HepG2 (cell line): ENCODE measurements at regions not wholly inside any gene's neighbourhood (a gene's known extent, or its start where the extent isn't known, plus 50 kb on each side); places are given as distances from the start of the nearest gene placed in this dataset.

Experiments
- ATAC-seq: fragments of 200-7000 bp; cut with Tn5 transposase; 3 replicates; pipeline ENCODE4 v1.9.1; 2020; ENCODE audit warnings: mild to moderate bottlenecking, moderate library complexity
- BruUV-seq: library from RNA; stranded (reverse); fragments of 400-500 nt; replicated peaks from 2 replicates; lab custom pipeline; 2021; lab: Mats Ljungman, UMichigan
- CTCF ChIA-PET: fragments of 300-600 bp; formaldehyde crosslinking; extraction: SDS; loops from one replicate; lab custom pipeline; 2021; ENCODE audit warnings: low total read pairs, inconsistent platforms, low intra/inter-chr PET ratio; lab: Yijun Ruan, JAX
- POLR2A ChIA-PET: fragments of 350-600 bp; sonication (Branson Sonifier 250); formaldehyde crosslinking; loops from one replicate; lab custom pipeline; 2020; ENCODE audit warnings: antibody characterized with exemption, inconsistent platforms; lab: Yijun Ruan, JAX
- DNase-seq: peaks from one replicate; pipeline ENCODE4 v3.0.0-alpha.2; 2015; ENCODE audit warnings: low spot score
- FAIRE-seq: peaks from 3 replicates; lab custom pipeline; 2011; peaks lifted over from hg19 to GRCh38; lab: Jason Lieb, UNC
- H2AFZ ChIP-seq: one replicate; pipeline ENCODE4 v1.6.1; 2011; ENCODE audit warnings: low read length, inconsistent platforms
- H3K27ac ChIP-seq: fragments of 300-600 bp; 3 replicates; pipeline ENCODE4 v1.8.0; 2011; ENCODE audit warnings: mixed run types, mild to moderate bottlenecking, mixed read lengths, low read length, inconsistent platforms; ENCODE audit not compliant: insufficient read depth; ENCODE audit errors: extremely low read length
- H3K27me3 ChIP-seq, 2 experiments: fragments of 200-600 bp in 1 of 2; 2 replicates in 1 of 2; 3 replicates in 1 of 2; pipeline versions ENCODE4 v1.6.0 to v1.8.0; 2011; ENCODE audit warnings: low read length in 2 of 2, mild to moderate bottlenecking in 2 of 2, moderate library complexity in 2 of 2, inconsistent platforms in 1 of 2; ENCODE audit not compliant: insufficient read depth in 2 of 2, control insufficient read depth in 1 of 2
- H3K36me3 ChIP-seq, 2 experiments: fragments of 200-600 bp in 1 of 2; replicated peaks in 1 of 2; 2 replicates in 1 of 2; 3 replicates in 1 of 2; pipeline versions ENCODE4 v1.5.1 to v1.8.0; 2011; ENCODE audit warnings: low read length in 2 of 2, inconsistent platforms in 1 of 2; ENCODE audit not compliant: insufficient read depth in 2 of 2, control insufficient read depth in 1 of 2
- H3K4me1 ChIP-seq: 2 replicates; pipeline ENCODE4 v1.5.1; 2012; ENCODE audit warnings: low read length, inconsistent platforms; ENCODE audit not compliant: insufficient read depth
- H3K4me2 ChIP-seq: 2 replicates; pipeline ENCODE4 v1.6.0; 2011; ENCODE audit warnings: low read depth, low read length, inconsistent platforms
- H3K4me3 ChIP-seq, 3 experiments: fragments of 200-600 bp in 1 of 3; sonication (generic), shearing (Covaris generic) in 1 of 3; replicated peaks in 1 of 3; 2 replicates each; pipeline ENCODE4 v1.5.1; 2011 to 2016; ENCODE audit warnings: low read length in 3 of 3, inconsistent platforms in 2 of 3, low read depth in 2 of 3, mild to moderate bottlenecking in 2 of 3, control low read depth in 1 of 3, mixed read lengths in 1 of 3; ENCODE audit not compliant: insufficient read depth in 1 of 3
- H3K79me2 ChIP-seq: one replicate; pipeline ENCODE4 v1.6.1; 2011; ENCODE audit warnings: low read length, inconsistent platforms; ENCODE audit not compliant: insufficient read depth
- H3K9ac ChIP-seq: 2 replicates; pipeline ENCODE4 v1.6.0; 2011; ENCODE audit warnings: mild to moderate bottlenecking, low read depth, low read length, inconsistent platforms; ENCODE audit not compliant: insufficient read depth
- H3K9me3 ChIP-seq: 2 replicates; pipeline ENCODE4 v1.5.1; 2012; ENCODE audit warnings: mild to moderate bottlenecking, low read length
- H4K20me1 ChIP-seq: 2 replicates; pipeline ENCODE4 v1.6.0; 2011; ENCODE audit warnings: inconsistent platforms, mild to moderate bottlenecking, low read length, moderate library complexity; ENCODE audit not compliant: insufficient read depth
- FOSL2 ChIP-seq: sonication (generic); formaldehyde crosslinking; IDR thresholded peaks from 2 replicates; pipeline ENCODE4 v1.4.0; 2020; ENCODE audit warnings: missing genetic modification reagents
- GATAD2A ChIP-seq: IDR thresholded peaks from 2 replicates; pipeline ENCODE4 v1.6.1; 2016
- MYC ChIP-seq: sonication (generic); formaldehyde crosslinking; IDR thresholded peaks from 2 replicates; pipeline ENCODE4 v1.9.0; 2021; ENCODE audit warnings: missing genetic modification reagents, borderline replicate concordance
- SP4 ChIP-seq: sonication (generic); formaldehyde crosslinking; IDR thresholded peaks from 2 replicates; pipeline ENCODE4 v1.8.1; 2023; ENCODE audit warnings: mild to moderate bottlenecking, missing genetic modification reagents
- ZNF616 ChIP-seq: sonication (generic); formaldehyde crosslinking; IDR thresholded peaks from 2 replicates; pipeline ENCODE4 v1.5.0; 2020; ENCODE audit warnings: low read depth, mild to moderate bottlenecking, missing genetic modification reagents
- ZNF839 ChIP-seq: sonication (generic); formaldehyde crosslinking; IDR thresholded peaks from 2 replicates; pipeline ENCODE4 v1.4.0; 2020; ENCODE audit warnings: missing genetic modification reagents, mild to moderate bottlenecking, borderline replicate concordance
- WGBS: methylation state at CpG from one replicate; pipeline ENCODE4 v1.1.6; 2017; ENCODE audit warnings: low lambda C conversion rate; 5-methylcytosine and 5-hydroxymethylcytosine counted together
- in situ Hi-C: cut with HindIII; loops from 2 replicates; pipeline ENCODE4 v1.10.0; 2017; ENCODE audit warnings: low pct_unique_long_range_greater_than_20kb; ENCODE audit not compliant: extremely low pct_ligation_motif_present
- intact Hi-C: fragments of 100-400 bp; cut with micrococcal nuclease; formaldehyde crosslinking; loops from one replicate; pipeline ENCODE4 v1.10.0; 2022; ENCODE audit not compliant: unreplicated experiment
- TF ChIP-seq, protein P1 (sequence below): IDR thresholded peaks from 2 replicates; pipeline ENCODE4 v1.6.1; 2016

DNA sequence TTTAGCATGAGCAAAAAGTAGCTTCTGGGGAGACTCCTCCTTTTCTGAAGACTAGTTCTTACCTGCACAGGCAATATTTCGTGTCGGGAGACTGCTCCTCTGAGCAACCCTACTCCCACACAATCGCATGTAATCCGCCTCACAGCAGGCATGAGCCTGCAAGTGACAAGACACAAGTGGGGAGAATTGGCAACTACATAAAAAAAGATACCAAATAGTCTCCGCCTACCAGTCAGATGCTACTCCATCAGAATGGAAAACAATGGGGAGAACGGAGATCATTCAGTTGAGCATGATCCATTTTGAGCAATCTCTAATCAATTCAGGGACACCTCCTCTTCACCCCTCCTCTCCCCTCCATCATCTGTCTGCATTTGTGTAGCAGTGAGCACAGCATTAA lies 321.0 kb downstream of the COG6 start:
- POLR2A ChIA-PET = no interaction called here
- no peak overlapping the region for H2AFZ ChIP-seq

DNA sequence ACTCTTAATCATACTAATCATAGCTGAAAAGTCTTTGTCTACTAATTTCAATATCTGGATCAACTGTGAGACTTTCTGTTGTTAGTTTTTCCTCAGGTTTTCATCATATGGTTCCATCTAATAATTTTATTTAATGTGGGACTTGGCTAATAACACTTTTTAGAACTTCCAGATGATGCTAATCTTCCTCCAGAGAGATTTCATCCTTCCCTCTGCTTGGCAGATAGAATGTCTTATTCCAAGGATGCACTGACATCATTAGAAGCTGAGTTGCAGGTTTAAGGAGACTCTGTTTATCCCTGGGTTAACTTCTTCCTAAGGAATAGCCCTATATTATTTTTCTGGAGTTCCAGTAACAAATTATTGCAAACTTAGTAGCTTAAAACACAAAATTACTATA lies 325.6 kb downstream of the COG6 start:
- Histone ChIP-seq H3K27ac (no peak overlapping the region), H3K9ac (no peak overlapping the region), H3K27me3 (peaks cover 0 to 9% of the 10 kb centered on the region in 2 experiments; a peak in 1 of 5 replicates), H3K4me3 (no peak overlapping the region), H3K4me1 (no peaks in the 10 kb centered on the region), H2AFZ (no peak overlapping the region), H3K36me3 (no peaks in the 10 kb centered on the region), H4K20me1 (no peaks in the 10 kb centered on the region), H3K9me3 (no peaks in the 10 kb centered on the region), H3K79me2 (no peaks in the 10 kb centered on the region), H3K4me2 (no peak overlapping the region)
- POLR2A ChIA-PET = no interaction called here
- no peak for DNase-seq
- TF ChIP-seq ZNF839 (CRISPR knock-in tag) = no peak
- TF ChIP-seq ZNF616 (CRISPR knock-in tag) = no peak
- no TSS peak for BruUV-seq
- ATAC-seq = no peak
- intact Hi-C loops = no loop called here
- in situ Hi-C loops = no loop called here
- FAIRE-seq = no peak
- CTCF ChIA-PET = no interaction called here

More for the DNA sequence above, 321.0 kb downstream of the COG6 start:
- ATAC-seq (no peak), FAIRE-seq (no peak), DNase-seq (no peak)
- Histone ChIP-seq H3K9me3 (no peaks in the 10 kb centered on the region), H3K9ac (no peak overlapping the region), H3K27me3 (0 out of 5 replicates have a peak, but pooled peaks cover 0 to 9% of the 10 kb centered on the region in 2 experiments), H3K4me3 (no peak overlapping the region), H3K36me3 (no peaks in the 10 kb centered on the region), H3K4me1 (no peaks in the 10 kb centered on the region), H3K79me2 (no peaks in the 10 kb centered on the region), H4K20me1 (no peaks in the 10 kb centered on the region), H3K4me2 (no peak overlapping the region), H3K27ac (no peak overlapping the region)
- intact Hi-C loops (no loop called here), in situ Hi-C loops (no loop called here)
- BruUV-seq = no TSS peak
- 35% methylated on average over 6 of the region's 6 CpGs for WGBS
- CTCF ChIA-PET = no interaction called here
- TF ChIP-seq GATAD2A (CRISPR knock-in tag) (no peak), MYC (no peak), SP4 (no peak), FOSL2 (CRISPR knock-in tag) (no peak)
- TF ChIP-seq, protein P1, sequence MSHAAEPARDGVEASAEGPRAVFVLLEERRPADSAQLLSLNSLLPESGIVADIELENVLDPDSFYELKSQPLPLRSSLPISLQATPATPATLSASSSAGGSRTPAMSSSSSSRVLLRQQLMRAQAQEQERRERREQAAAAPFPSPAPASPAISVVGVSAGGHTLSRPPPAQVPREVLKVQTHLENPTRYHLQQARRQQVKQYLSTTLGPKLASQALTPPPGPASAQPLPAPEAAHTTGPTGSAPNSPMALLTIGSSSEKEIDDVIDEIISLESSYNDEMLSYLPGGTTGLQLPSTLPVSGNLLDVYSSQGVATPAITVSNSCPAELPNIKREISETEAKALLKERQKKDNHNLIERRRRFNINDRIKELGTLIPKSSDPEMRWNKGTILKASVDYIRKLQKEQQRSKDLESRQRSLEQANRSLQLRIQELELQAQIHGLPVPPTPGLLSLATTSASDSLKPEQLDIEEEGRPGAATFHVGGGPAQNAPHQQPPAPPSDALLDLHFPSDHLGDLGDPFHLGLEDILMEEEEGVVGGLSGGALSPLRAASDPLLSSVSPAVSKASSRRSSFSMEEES = no peak
